ENCODE measurements at regions not wholly inside any gene's neighbourhood (a gene's known extent, or its start where the extent isn't known, plus 50 kb on each side); places are given as distances from the start of the nearest gene placed in this dataset.

DNA sequence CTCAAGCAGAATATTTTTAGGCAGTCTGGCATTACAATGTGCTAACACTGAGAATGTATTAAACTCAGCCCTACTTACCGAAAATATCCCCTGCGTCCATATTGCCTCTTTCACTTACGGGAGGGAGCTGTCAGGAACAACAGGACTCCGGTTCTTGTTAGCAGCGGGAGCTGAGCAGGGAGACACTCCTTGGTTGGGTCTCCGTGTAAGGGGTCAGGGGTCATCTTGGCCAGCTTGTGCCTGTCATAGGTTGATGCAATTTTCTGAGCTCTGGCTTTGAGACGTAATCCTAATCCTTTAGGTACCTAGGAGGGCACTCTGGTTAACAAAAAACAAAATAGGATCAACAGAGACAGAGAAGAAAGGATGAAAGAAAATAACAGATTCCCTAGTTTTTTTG, 1477.2 kb downstream of the BRD1 start:
- in situ Hi-C loops (cut with HindIII; ENCODE audit: low sequenced_read_pairs): no loop called here
- H3K4me3 ChIP-seq (ENCODE audit: low read depth, low read length): no peak overlapping the region
- TF ChIP-seq, protein P1, sequence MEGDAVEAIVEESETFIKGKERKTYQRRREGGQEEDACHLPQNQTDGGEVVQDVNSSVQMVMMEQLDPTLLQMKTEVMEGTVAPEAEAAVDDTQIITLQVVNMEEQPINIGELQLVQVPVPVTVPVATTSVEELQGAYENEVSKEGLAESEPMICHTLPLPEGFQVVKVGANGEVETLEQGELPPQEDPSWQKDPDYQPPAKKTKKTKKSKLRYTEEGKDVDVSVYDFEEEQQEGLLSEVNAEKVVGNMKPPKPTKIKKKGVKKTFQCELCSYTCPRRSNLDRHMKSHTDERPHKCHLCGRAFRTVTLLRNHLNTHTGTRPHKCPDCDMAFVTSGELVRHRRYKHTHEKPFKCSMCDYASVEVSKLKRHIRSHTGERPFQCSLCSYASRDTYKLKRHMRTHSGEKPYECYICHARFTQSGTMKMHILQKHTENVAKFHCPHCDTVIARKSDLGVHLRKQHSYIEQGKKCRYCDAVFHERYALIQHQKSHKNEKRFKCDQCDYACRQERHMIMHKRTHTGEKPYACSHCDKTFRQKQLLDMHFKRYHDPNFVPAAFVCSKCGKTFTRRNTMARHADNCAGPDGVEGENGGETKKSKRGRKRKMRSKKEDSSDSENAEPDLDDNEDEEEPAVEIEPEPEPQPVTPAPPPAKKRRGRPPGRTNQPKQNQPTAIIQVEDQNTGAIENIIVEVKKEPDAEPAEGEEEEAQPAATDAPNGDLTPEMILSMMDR (IDR thresholded peaks at IDR 0.05; ENCODE audit: low read depth, low read length, missing control alignments): no peak
- no peak for DNase-seq (ENCODE audit: low read depth)

DNA sequence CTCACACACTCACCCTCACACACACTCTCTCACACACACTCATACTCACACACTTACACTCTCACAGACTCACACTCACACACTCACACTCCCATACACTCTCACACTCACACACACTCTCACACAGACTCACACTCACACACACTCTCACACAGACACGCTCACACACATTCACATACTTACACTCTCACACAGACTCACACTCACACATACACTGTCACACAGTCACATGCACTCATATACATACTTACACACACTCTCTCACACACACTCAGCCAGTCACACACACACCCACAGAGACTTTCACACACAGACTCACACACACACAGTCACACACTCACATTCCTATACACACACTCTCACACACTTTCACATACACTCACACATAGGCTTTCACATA, 1478.8 kb downstream of the BRD1 start:
- H3K4me3 ChIP-seq (ENCODE audit: low read depth, low read length): no peak overlapping the region
- TF ChIP-seq, protein P1 (IDR thresholded peaks at IDR 0.05; ENCODE audit: low read depth, low read length, missing control alignments): no peak
- DNase-seq (ENCODE audit: low read depth): no peak
- in situ Hi-C loops (cut with HindIII; ENCODE audit: low sequenced_read_pairs): no loop called here

DNA sequence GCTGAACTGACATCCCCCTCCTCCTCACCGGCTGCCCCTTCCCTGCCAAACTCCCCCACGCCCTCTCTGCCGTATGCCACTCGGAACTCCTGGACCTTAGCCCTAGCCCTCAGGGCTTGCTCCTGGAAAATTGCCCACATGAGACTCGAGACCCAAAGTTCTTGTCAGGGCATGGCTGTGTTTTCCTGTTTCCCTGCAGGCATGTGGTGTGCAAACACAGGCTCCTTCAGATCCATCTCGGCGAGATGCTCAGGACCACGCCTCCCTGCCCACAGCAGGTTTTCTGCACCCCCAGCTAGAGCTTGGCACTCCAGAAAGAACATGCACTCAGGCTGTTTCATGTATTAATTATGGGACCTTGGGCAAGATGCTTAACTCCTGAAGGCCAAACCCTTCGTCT, 1480.4 kb downstream of the BRD1 start:
- in situ Hi-C loops (cut with HindIII; ENCODE audit: low sequenced_read_pairs): no loop called here
- DNase-seq (ENCODE audit: low read depth): no peak
- H3K4me3 ChIP-seq (ENCODE audit: low read depth, low read length): no peak overlapping the region
- TF ChIP-seq, protein P1 (IDR thresholded peaks at IDR 0.05; ENCODE audit: low read depth, low read length, missing control alignments): no peak

DNA sequence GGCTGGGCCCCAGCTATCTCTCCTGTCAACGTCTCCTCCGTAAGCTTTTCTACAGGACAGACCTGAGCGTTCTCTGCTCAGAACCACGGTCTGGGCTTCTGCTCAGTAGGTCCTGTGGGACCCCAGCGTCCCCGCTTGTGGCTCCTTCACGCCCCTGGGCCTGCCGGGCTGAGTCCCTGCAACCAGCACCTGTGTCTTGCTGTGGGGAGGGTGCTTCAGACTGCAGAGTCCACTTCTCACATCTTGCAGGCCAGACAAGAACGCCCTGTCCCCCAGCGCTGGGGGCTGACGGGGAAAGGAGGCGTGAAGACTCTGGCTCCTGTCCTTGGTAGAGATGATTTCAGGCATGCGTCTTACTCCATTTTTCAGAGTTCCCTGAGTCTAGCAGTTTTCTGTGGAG, 1480.8 kb downstream of the BRD1 start:
- in situ Hi-C loops (cut with HindIII; ENCODE audit: low sequenced_read_pairs): no loop called here
- H3K4me3 ChIP-seq (ENCODE audit: low read depth, low read length): no peak overlapping the region
- TF ChIP-seq, protein P1 (IDR thresholded peaks at IDR 0.05; ENCODE audit: low read depth, low read length, missing control alignments): no peak
- DNase-seq (ENCODE audit: low read depth): no peak

DNA sequence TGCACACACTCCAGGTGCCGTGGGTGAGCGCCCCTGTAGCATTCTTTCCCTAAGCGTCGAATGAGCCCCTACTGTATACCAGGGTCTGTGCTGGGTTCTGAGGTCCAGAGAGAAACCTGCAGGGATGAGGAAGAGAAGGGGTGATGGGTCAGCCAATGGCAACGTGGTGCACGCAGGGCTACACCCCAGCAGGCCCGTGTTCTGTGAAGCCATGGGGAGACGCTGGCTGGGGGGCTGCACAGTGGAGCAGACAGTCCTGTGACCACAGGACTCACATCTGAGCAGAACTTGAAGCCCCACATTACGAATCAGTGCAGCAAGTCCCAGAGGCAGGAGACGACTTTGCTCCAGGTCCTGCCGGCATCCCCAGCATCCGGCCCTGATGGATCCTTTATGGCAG, 1481.4 kb downstream of the BRD1 start:
- DNase-seq (ENCODE audit: low read depth): no peak
- in situ Hi-C loops (cut with HindIII; ENCODE audit: low sequenced_read_pairs): no loop called here
- TF ChIP-seq, protein P1 (IDR thresholded peaks at IDR 0.05; ENCODE audit: low read depth, low read length, missing control alignments): no peak
- no peak overlapping the region for H3K4me3 ChIP-seq (ENCODE audit: low read depth, low read length)

DNA sequence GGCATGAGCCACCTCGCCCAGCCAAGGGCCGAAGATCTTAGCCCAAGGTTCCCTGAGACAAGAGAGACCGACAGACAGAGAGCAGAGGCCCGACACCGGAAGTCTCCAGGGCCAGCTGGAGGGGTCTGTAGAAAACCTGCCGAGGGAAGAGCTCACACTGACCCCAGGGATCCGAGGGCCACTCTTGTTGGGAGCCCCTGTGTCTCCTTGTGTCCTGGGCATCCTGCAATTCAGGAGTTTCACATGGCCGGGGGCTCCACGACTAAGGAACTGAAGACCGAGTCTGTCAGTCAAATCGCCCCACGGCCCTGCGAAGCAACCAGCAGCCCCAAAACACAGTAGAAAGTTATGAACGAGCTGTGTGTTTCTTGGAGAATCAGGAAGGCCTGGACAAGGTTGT, 1482.0 kb downstream of the BRD1 start:
- DNase-seq (ENCODE audit: low read depth): no peak
- TF ChIP-seq, protein P1 (IDR thresholded peaks at IDR 0.05; ENCODE audit: low read depth, low read length, missing control alignments): no peak
- in situ Hi-C loops (cut with HindIII; ENCODE audit: low sequenced_read_pairs): no loop called here

DNA sequence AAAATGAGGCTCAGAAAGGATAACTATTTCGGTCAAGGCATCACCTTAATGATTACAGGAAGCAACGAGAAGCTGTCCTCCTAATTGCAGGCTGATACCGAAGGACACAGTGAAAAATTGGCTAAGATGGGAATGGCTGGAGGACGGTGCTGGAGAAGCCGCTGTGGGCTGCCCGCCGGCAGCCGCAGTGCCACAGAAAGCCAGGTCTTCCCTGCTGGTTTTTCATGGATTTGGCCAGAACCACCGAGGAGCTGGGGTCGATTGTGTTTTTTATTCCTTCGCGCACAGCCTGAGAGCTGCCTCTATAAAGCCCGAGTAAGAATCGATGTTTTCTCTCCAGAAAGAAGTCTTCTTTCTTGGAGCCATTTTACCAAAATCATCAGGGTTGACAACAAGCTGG, 1484.2 kb downstream of the BRD1 start:
- no peak for DNase-seq (ENCODE audit: low read depth)
- in situ Hi-C loops (cut with HindIII; ENCODE audit: low sequenced_read_pairs): no loop called here
- TF ChIP-seq, protein P1 (IDR thresholded peaks at IDR 0.05; ENCODE audit: low read depth, low read length, missing control alignments): no peak

More for the DNA sequence above, 1482.0 kb downstream of the BRD1 start:
- no peak overlapping the region for H3K4me3 ChIP-seq (ENCODE audit: low read depth, low read length)

More for the DNA sequence above, 1484.2 kb downstream of the BRD1 start:
- H3K4me3 ChIP-seq (ENCODE audit: low read depth, low read length): no peak overlapping the region
